ENCODE measurements at regions not wholly inside any gene's neighbourhood (a gene's known extent, or its start where the extent isn't known, plus 50 kb on each side); places are given as distances from the start of the nearest gene placed in this dataset.

DNA sequence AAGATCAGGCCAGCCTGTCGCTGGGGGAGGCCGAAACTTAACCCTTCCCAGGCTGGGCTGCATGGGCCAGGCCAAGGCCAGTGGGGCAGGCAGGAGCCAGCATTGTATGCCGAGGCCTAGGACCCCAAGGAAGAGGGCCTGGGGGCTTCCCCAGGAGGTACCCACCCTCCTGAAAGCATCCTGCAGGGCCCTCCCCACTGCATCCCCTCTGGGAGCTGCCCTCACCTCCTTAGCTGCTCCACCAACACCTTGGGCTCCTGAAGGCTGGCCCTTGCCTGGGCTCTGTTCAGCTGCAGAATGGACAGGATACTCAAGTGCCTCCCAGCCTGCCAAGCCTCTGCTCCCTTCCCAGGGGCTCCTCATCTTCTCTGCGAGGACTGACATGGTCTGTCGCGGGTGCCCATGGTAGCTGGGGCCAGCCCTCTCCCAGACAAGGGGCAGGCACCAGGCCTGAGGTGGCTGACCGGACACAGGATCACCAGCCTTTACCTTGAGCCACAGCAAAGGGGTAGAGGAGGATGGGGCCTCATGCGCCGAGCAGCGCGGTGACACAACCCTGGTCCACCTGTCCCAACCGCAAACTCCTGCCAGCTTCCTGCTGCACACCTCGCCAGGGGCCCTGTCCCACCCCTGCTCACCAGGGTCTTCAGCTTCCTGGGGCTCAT lies 94.2 kb downstream of the MICALL2 start:
- TF ChIP-seq, protein P1, sequence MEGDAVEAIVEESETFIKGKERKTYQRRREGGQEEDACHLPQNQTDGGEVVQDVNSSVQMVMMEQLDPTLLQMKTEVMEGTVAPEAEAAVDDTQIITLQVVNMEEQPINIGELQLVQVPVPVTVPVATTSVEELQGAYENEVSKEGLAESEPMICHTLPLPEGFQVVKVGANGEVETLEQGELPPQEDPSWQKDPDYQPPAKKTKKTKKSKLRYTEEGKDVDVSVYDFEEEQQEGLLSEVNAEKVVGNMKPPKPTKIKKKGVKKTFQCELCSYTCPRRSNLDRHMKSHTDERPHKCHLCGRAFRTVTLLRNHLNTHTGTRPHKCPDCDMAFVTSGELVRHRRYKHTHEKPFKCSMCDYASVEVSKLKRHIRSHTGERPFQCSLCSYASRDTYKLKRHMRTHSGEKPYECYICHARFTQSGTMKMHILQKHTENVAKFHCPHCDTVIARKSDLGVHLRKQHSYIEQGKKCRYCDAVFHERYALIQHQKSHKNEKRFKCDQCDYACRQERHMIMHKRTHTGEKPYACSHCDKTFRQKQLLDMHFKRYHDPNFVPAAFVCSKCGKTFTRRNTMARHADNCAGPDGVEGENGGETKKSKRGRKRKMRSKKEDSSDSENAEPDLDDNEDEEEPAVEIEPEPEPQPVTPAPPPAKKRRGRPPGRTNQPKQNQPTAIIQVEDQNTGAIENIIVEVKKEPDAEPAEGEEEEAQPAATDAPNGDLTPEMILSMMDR (IDR thresholded peaks at IDR 0.05; ENCODE audit: control extremely low read depth, extremely low read depth, low read depth, missing control alignments), result no peak
- CTCF ChIA-PET, result interaction anchor here (1.6 kb wide), 1 partner anchor 45 kb away, joined by 3 read pairs; no protein-coding TSS in a partner anchor
- DNase-seq (ENCODE audit: extremely low spot score), result no peak
- POLR2A ChIA-PET, result no interaction called here

- TF ChIP-seq, protein P1 (IDR thresholded peaks at IDR 0.05; ENCODE audit: control extremely low read depth, extremely low read depth, low read depth, missing control alignments), result no peak
- DNase-seq (ENCODE audit: extremely low spot score), result no peak
- ChIA-PET CTCF (interaction anchor here (1.6 kb wide), 1 partner anchor 44 kb away, joined by 3 read pairs; no protein-coding TSS in a partner anchor), POLR2A (no interaction called here)
These were observed 93.4 kb downstream of the MICALL2 start for GRCh38 chr7:1365846-1366245.

- no peak for DNase-seq (ENCODE audit: extremely low spot score)
- POLR2A ChIA-PET, result no interaction called here
- CTCF ChIA-PET, result interaction anchor here (1.6 kb wide), 1 partner anchor 43 kb away, joined by 3 read pairs; no protein-coding TSS in a partner anchor
- TF ChIP-seq, protein P1 (IDR thresholded peaks at IDR 0.05; ENCODE audit: control extremely low read depth, extremely low read depth, low read depth, missing control alignments), result no peak
These were observed 92.4 kb downstream of the MICALL2 start for GRCh38 chr7:1366801-1367405.

- ChIA-PET POLR2A (no interaction called here), CTCF (no interaction called here)
- TF ChIP-seq, protein P1 (IDR thresholded peaks at IDR 0.05; ENCODE audit: control extremely low read depth, extremely low read depth, low read depth, missing control alignments), result no peak
- no peak for DNase-seq (ENCODE audit: extremely low spot score)
These were observed 91.6 kb downstream of the MICALL2 start for GRCh38 chr7:1367501-1368183.

- no peak for DNase-seq (ENCODE audit: extremely low spot score)
- POLR2A ChIA-PET, result no interaction called here
These were observed 91.0 kb downstream of the MICALL2 start for GRCh38 chr7:1368184-1368681.

More at GRCh38 chr7:1368184-1368681, 91.0 kb downstream of the MICALL2 start:
- TF ChIP-seq, protein P1 (IDR thresholded peaks at IDR 0.05; ENCODE audit: control extremely low read depth, extremely low read depth, low read depth, missing control alignments), result no peak
- CTCF ChIA-PET, result no interaction called here

Data from GM10248 (cell line).